GM23338 (cell line): ENCODE measurements at regions not wholly inside any gene's neighbourhood (a gene's known extent, or its start where the extent isn't known, plus 50 kb on each side); places are given as distances from the start of the nearest gene placed in this dataset.

ENCODE experiments used
- ATAC-seq: fragments of 200-7000 bp; cut with Tn5 transposase; 3 replicates; pipeline ENCODE4 v1.9.1; 2020
- DNase-seq: peaks from one replicate; pipeline ENCODE4 v3.0.0-alpha.2; 2015; ENCODE audit warnings: low spot score
- H2AFZ ChIP-seq: fragments of 200-600 bp; sonication (generic); 2 replicates; pipeline ENCODE4 v1.8.0; 2016; ENCODE audit warnings: antibody characterized with exemption, mild to moderate bottlenecking, moderate library complexity
- H3F3A ChIP-seq: fragments of 200-600 bp; sonication (generic); replicated peaks from 2 replicates; pipeline ENCODE4 v1.8.0; 2017; ENCODE audit warnings: antibody characterized with exemption, mixed run types, low read depth
- H3K27ac ChIP-seq: fragments of 200-600 bp; sonication (generic); 2 replicates; pipeline ENCODE4 v1.6.1; 2016; ENCODE audit warnings: low read depth
- H3K27me3 ChIP-seq: fragments of 200-600 bp; sonication (generic); 2 replicates; pipeline ENCODE4 v1.8.0; 2016; ENCODE audit warnings: mild to moderate bottlenecking, mixed run types, moderate library complexity; ENCODE audit not compliant: insufficient read depth
- H3K36me3 ChIP-seq: fragments of 200-600 bp; sonication (generic); 2 replicates; pipeline ENCODE4 v1.8.0; 2016; ENCODE audit warnings: mild to moderate bottlenecking; ENCODE audit not compliant: insufficient read depth
- H3K4me1 ChIP-seq: fragments of 200-600 bp; sonication (generic); 2 replicates; pipeline ENCODE4 v1.8.0; 2016; ENCODE audit warnings: mild to moderate bottlenecking, moderate library complexity; ENCODE audit not compliant: insufficient read depth
- H3K4me2 ChIP-seq: fragments of 200-600 bp; sonication (generic); 2 replicates; pipeline ENCODE4 v1.7.1; 2017; ENCODE audit warnings: mixed run types
- H3K4me3 ChIP-seq: fragments of 200-600 bp; sonication (generic); 2 replicates; pipeline ENCODE4 v1.6.1; 2016; ENCODE audit warnings: mixed run types
- H3K79me2 ChIP-seq: fragments of 200-600 bp; sonication (generic); replicated peaks from 2 replicates; pipeline ENCODE4 v1.8.0; 2017; ENCODE audit warnings: mild to moderate bottlenecking; ENCODE audit not compliant: insufficient read depth
- H3K9me2 ChIP-seq: fragments of 200-600 bp; sonication (generic); 2 replicates; pipeline ENCODE4 v1.8.0; 2017; ENCODE audit not compliant: insufficient read depth
- H4K20me1 ChIP-seq: fragments of 200-600 bp; sonication (generic); replicated peaks from 2 replicates; pipeline ENCODE4 v1.8.0; 2017; ENCODE audit warnings: mild to moderate bottlenecking; ENCODE audit not compliant: insufficient read depth
- H3K27ac Mint-ChIP-seq: 2 replicates; pipeline ENCODE4 v1.8.0; 2020; ENCODE audit warnings: inconsistent platforms, mild to moderate bottlenecking, moderate library complexity, mixed read lengths
- H3K27me3 Mint-ChIP-seq: 3 replicates; pipeline ENCODE4 v1.8.0; 2022; ENCODE audit warnings: low read depth, mild to moderate bottlenecking, moderate library complexity, mixed read lengths, inconsistent platforms; ENCODE audit not compliant: insufficient read depth, poor library complexity
- H3K36me3 Mint-ChIP-seq: 3 replicates; pipeline ENCODE4 v1.8.0; 2021; ENCODE audit warnings: low read depth, mild to moderate bottlenecking, inconsistent platforms, moderate library complexity, mixed read lengths
- H3K4me1 Mint-ChIP-seq: 3 replicates; pipeline ENCODE4 v1.8.0; 2020; ENCODE audit warnings: mild to moderate bottlenecking, inconsistent platforms, mixed read lengths
- H3K4me3 Mint-ChIP-seq: 3 replicates; pipeline ENCODE4 v1.8.0; 2021; ENCODE audit warnings: moderate library complexity, mild to moderate bottlenecking, inconsistent platforms, mixed read lengths
- H3K9me3 Mint-ChIP-seq: 3 replicates; pipeline ENCODE4 v1.8.0; 2020; ENCODE audit warnings: moderate library complexity, mild to moderate bottlenecking, inconsistent platforms, mixed read lengths
- ETS1 ChIP-seq: IDR thresholded peaks from 2 replicates; pipeline ENCODE4 v1.6.1; 2016; ENCODE audit warnings: antibody characterized with exemption
- EZH2phosphoT487 ChIP-seq: fragments of 200-600 bp; sonication (generic); IDR thresholded peaks from one replicate; pipeline ENCODE4 v1.8.1; 2018; ENCODE audit warnings: antibody characterized with exemption; ENCODE audit not compliant: unreplicated experiment
- NANOG ChIP-seq: IDR thresholded peaks from 2 replicates; pipeline ENCODE4 v1.6.1; 2016; ENCODE audit warnings: antibody characterized with exemption, borderline replicate concordance
- ZNF331 ChIP-seq: fragments of 250-450 bp; sonication (Bioruptor Pico); IDR thresholded peaks from 2 replicates; pipeline ENCODE4 v1.5.0; 2020; ENCODE audit warnings: low read depth, mild to moderate bottlenecking, moderate library complexity
- ZNF462 ChIP-seq: fragments of 250-450 bp; sonication (Bioruptor Pico); IDR thresholded peaks from 2 replicates; pipeline ENCODE4 v1.5.0; 2020; ENCODE audit warnings: mild to moderate bottlenecking, moderate library complexity

GRCh38 chr2:37585295-37585908, 86.0 kb downstream of the CDC42EP3 start:
- H3K36me3 ChIP-seq: no peaks in the 10 kb centered on the region
- H2AFZ ChIP-seq: peak overlapping the region; percentile 75
- H4K20me1 ChIP-seq: no peaks in the 10 kb centered on the region
- Mint-ChIP-seq H3K4me1 (peaks cover 55% of the 10 kb centered on the region), H3K9me3 (no peaks in the 10 kb centered on the region), H3K36me3 (no peaks in the 10 kb centered on the region), H3K27ac (peak overlapping the region; percentile 3; the same call in 1 of the 2 replicates), H3K4me3 (no peak overlapping the region), H3K27me3 (peaks cover 1% of the 10 kb centered on the region)
- H3K27ac ChIP-seq: no peak overlapping the region
- no peaks in the 10 kb centered on the region for H3K79me2 ChIP-seq
- peaks cover 44% of the 10 kb centered on the region for H3K4me1 ChIP-seq
- no peaks in the 10 kb centered on the region for H3K27me3 ChIP-seq
- H3K9me2 ChIP-seq: no peaks in the 10 kb centered on the region
- DNase-seq: peak; percentile 20
- H3K4me3 ChIP-seq: no peak overlapping the region
- no peak overlapping the region for H3K4me2 ChIP-seq
- peak; percentile 44 for ATAC-seq
- H3F3A ChIP-seq: no peaks in the 10 kb centered on the region
- 0 out of 2 replicates have a peak, but pooled peaks have one; percentile 19 for TF ChIP-seq ZNF462 (CRISPR knock-in tag)
- no peak for TF ChIP-seq ZNF331 (CRISPR knock-in tag)

- Histone ChIP-seq H3K27ac (no peak overlapping the region), H3K4me2 (no peak overlapping the region)
- no peak for TF ChIP-seq ETS1
- no peak for TF ChIP-seq NANOG
- no peak for TF ChIP-seq EZH2phosphoT487
Observed at GRCh38 chr2:37585982-37586621, 85.3 kb downstream of the CDC42EP3 start.

More at GRCh38 chr2:37585982-37586621, 85.3 kb downstream of the CDC42EP3 start:
- no peaks in the 10 kb centered on the region for H3F3A ChIP-seq
- H3K27ac Mint-ChIP-seq: no peak overlapping the region
- no peaks in the 10 kb centered on the region for H3K9me3 Mint-ChIP-seq
- no peaks in the 10 kb centered on the region for H3K9me2 ChIP-seq
- no peaks in the 10 kb centered on the region for H3K27me3 ChIP-seq
- no peaks in the 10 kb centered on the region for H3K36me3 ChIP-seq
- H2AFZ ChIP-seq: 0 out of 2 replicates have a peak overlapping the region, but pooled peaks have one; percentile 12
- H3K36me3 Mint-ChIP-seq: no peaks in the 10 kb centered on the region
- no peak overlapping the region for H3K4me3 Mint-ChIP-seq
- no peaks in the 10 kb centered on the region for H3K79me2 ChIP-seq
- H3K4me1 Mint-ChIP-seq: peaks cover 56% of the 10 kb centered on the region
- H4K20me1 ChIP-seq: no peaks in the 10 kb centered on the region
- ATAC-seq: no peak
- H3K27me3 Mint-ChIP-seq: peaks cover 1% of the 10 kb centered on the region
- H3K4me1 ChIP-seq: peaks cover 44% of the 10 kb centered on the region
- no peak for DNase-seq
- no peak overlapping the region for H3K4me3 ChIP-seq
